Upper lobe of left lung (tissue), 6 donors: ENCODE measurements at regions not wholly inside any gene's neighbourhood (a gene's known extent, or its start where the extent isn't known, plus 50 kb on each side); places are given as distances from the start of the nearest gene placed in this dataset.

Experiments used
- ATAC-seq, 2 donors: fragments of 200-7000 bp; cut with Tn5 transposase; one replicate each; pipeline ENCODE4 v1.9.1; 2022; ENCODE audit warnings: mild to moderate bottlenecking in 2 of 2, moderate library complexity in 2 of 2; ENCODE audit not compliant: low FRiP score in 2 of 2
- DNase-seq, 2 donors: peaks; one replicate each; pipeline ENCODE4 v3.0.0-alpha.2; 2019 to 2020
- H3K27ac ChIP-seq, 4 donors: fragments of 200-600 bp; sonication (generic); one replicate each; pipeline ENCODE4 v1.5.1; 2016 to 2019
- H3K27me3 ChIP-seq, 4 donors: fragments of 200-600 bp; sonication (generic); one replicate each; pipeline ENCODE4 v1.5.1; 2017 to 2019
- H3K36me3 ChIP-seq, 4 donors: fragments of 200-600 bp; sonication (generic); one replicate each; pipeline ENCODE4 v1.5.1; 2016 to 2019
- H3K4me1 ChIP-seq, 4 donors: fragments of 200-600 bp; sonication (generic); one replicate each; pipeline ENCODE4 v1.5.1; 2018 to 2019
- H3K4me3 ChIP-seq, 4 donors: fragments of 200-600 bp; sonication (generic); one replicate each; pipeline ENCODE4 v1.5.1; 2017 to 2019; ENCODE audit warnings: mild to moderate bottlenecking in 2 of 4, moderate library complexity in 1 of 4
- H3K9me3 ChIP-seq, 4 donors: fragments of 200-600 bp; sonication (generic); one replicate each; pipeline ENCODE4 v1.5.1; 2018 to 2019
- EP300 ChIP-seq, 4 donors: sonication (generic); formaldehyde crosslinking; IDR thresholded peaks; one replicate each; pipeline ENCODE4 v1.5.1; 2017; ENCODE audit warnings: antibody characterized with exemption in 4 of 4, control low read depth in 2 of 4
- POLR2A ChIP-seq, 4 donors: fragments of 450-650 bp; IDR thresholded peaks; one replicate each; pipeline ENCODE4 v1.5.1; 2016 to 2017; ENCODE audit warnings: antibody characterized with exemption in 4 of 4, mild to moderate bottlenecking in 2 of 4
- POLR2AphosphoS5 ChIP-seq, 2 donors: sonication (generic); formaldehyde crosslinking; IDR thresholded peaks; one replicate each; pipeline ENCODE4 v1.5.1; 2017; ENCODE audit warnings: antibody characterized with exemption in 2 of 2
- WGBS, 2 donors: methylation state at CpG; one replicate each; pipeline ENCODE4 v1.1.5; 2017 to 2018; 5-methylcytosine and 5-hydroxymethylcytosine counted together
- small RNA-seq, 4 donors: library from RNA; depleted of rRNA; stranded (forward); fragments of <200 nt; gene quantifications; one replicate each; pipeline ENCODE3, GENCODE V24; 2016
- TF ChIP-seq, protein P1 (sequence below), 6 experiments: fragments of 450-650 bp in 4 of 6; fragments of 200-600 bp in 2 of 6; sonication (generic) in 2 of 6; IDR thresholded peaks; one replicate each; pipeline ENCODE4 v1.5.1; 2016 to 2019; ENCODE audit warnings: antibody characterized with exemption in 6 of 6
- donor health status: DM: no; HTN: no; CAD: no; lungs with moderate emphysema.
- donor health status: DM: no; HTN: yes; CAD: no; lungs with severe emphysema.

DNA sequence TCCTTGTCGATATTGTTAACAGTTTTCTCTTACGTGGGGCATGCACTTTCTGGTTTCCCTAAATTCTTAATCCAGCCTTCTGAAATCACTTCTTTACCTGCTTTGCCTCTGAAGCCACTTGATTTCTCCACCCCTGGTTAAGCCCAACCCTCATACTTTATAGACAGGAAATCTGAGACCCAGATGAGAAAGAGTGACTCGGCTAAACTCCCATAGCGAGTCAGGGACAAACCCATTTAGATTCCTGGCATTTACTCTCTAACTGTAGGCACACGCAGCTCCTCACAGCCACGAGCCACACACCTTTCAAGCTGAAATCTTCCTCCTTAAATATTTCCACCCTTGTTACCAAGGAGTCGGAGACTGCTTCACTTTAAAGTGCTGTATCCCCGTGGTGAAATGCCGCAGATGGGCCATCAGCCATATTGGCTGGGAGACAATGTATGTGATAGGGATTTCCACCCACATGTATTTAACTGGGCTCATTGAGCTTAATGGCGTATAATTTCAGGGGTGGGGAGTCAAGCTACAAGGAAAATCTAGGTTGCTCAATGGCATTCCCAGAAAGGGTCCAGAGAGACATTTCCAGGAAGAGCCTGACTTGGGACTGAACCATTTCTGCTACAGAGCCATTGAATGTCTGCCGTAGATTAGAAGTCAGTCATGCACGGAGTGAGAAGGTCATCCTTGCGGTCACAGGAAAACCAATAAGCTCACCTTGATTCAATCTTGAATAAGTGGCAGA is 49.9 kb upstream of the GRK3 start:
- no peaks in the 10 kb centered on the region for H3K4me1 ChIP-seq
- DNase-seq: no peak
- peaks cover 0 to 13% (median 0%) of the 10 kb centered on the region in 4 donors for H3K36me3 ChIP-seq
- H3K27ac ChIP-seq: no peak overlapping the region
- no peak overlapping the region for H3K4me3 ChIP-seq
- no peak for ATAC-seq
- 77 to 83% methylated on average over 13 of the region's 13 CpGs for WGBS, 2 donors
- no peaks in the 10 kb centered on the region for H3K9me3 ChIP-seq
- TF ChIP-seq POLR2AphosphoS5 (IDR thresholded peaks at IDR 0.05): no peak
- TF ChIP-seq, protein P1, sequence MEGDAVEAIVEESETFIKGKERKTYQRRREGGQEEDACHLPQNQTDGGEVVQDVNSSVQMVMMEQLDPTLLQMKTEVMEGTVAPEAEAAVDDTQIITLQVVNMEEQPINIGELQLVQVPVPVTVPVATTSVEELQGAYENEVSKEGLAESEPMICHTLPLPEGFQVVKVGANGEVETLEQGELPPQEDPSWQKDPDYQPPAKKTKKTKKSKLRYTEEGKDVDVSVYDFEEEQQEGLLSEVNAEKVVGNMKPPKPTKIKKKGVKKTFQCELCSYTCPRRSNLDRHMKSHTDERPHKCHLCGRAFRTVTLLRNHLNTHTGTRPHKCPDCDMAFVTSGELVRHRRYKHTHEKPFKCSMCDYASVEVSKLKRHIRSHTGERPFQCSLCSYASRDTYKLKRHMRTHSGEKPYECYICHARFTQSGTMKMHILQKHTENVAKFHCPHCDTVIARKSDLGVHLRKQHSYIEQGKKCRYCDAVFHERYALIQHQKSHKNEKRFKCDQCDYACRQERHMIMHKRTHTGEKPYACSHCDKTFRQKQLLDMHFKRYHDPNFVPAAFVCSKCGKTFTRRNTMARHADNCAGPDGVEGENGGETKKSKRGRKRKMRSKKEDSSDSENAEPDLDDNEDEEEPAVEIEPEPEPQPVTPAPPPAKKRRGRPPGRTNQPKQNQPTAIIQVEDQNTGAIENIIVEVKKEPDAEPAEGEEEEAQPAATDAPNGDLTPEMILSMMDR (IDR thresholded peaks at IDR 0.05): no peak
- no peak for TF ChIP-seq POLR2A (IDR thresholded peaks at IDR 0.05)
- no peak for TF ChIP-seq EP300 (IDR thresholded peaks at IDR 0.05)
- no peaks in the 10 kb centered on the region for H3K27me3 ChIP-seq

Small RNA genes lying in the stretch of these regions (small RNA-seq; reads per million reads assigned to genes)
- 0 reads per million in 4 donors for gene IGLL3P
- 0 to 0.11 (median 0.03) reads per million in 4 donors for gene MIR6817
